HepG2 (cell line): ENCODE measurements at regions not wholly inside any gene's neighbourhood (a gene's known extent, or its start where the extent isn't known, plus 50 kb on each side); places are given as distances from the start of the nearest gene placed in this dataset.

Experiments
- ATAC-seq: fragments of 200-7000 bp; cut with Tn5 transposase; 3 replicates; pipeline ENCODE4 v1.9.1; 2020; ENCODE audit warnings: mild to moderate bottlenecking, moderate library complexity
- BruUV-seq: library from RNA; stranded (reverse); fragments of 400-500 nt; replicated peaks from 2 replicates; lab custom pipeline; 2021; lab: Mats Ljungman, UMichigan
- CTCF ChIA-PET: fragments of 300-600 bp; formaldehyde crosslinking; extraction: SDS; loops from one replicate; lab custom pipeline; 2021; ENCODE audit warnings: low total read pairs, inconsistent platforms, low intra/inter-chr PET ratio; lab: Yijun Ruan, JAX
- POLR2A ChIA-PET: fragments of 350-600 bp; sonication (Branson Sonifier 250); formaldehyde crosslinking; loops from one replicate; lab custom pipeline; 2020; ENCODE audit warnings: antibody characterized with exemption, inconsistent platforms; lab: Yijun Ruan, JAX
- DNase-seq: peaks from one replicate; pipeline ENCODE4 v3.0.0-alpha.2; 2015; ENCODE audit warnings: low spot score
- FAIRE-seq: peaks from 3 replicates; lab custom pipeline; 2011; peaks lifted over from hg19 to GRCh38; lab: Jason Lieb, UNC
- H2AFZ ChIP-seq: one replicate; pipeline ENCODE4 v1.6.1; 2011; ENCODE audit warnings: low read length, inconsistent platforms
- H3K27ac ChIP-seq: fragments of 300-600 bp; 3 replicates; pipeline ENCODE4 v1.8.0; 2011; ENCODE audit warnings: mixed run types, mild to moderate bottlenecking, mixed read lengths, low read length, inconsistent platforms; ENCODE audit not compliant: insufficient read depth; ENCODE audit errors: extremely low read length
- H3K27me3 ChIP-seq, 2 experiments: fragments of 200-600 bp in 1 of 2; 2 replicates in 1 of 2; 3 replicates in 1 of 2; pipeline versions ENCODE4 v1.6.0 to v1.8.0; 2011; ENCODE audit warnings: low read length in 2 of 2, mild to moderate bottlenecking in 2 of 2, moderate library complexity in 2 of 2, inconsistent platforms in 1 of 2; ENCODE audit not compliant: insufficient read depth in 2 of 2, control insufficient read depth in 1 of 2
- H3K36me3 ChIP-seq, 2 experiments: fragments of 200-600 bp in 1 of 2; replicated peaks in 1 of 2; 2 replicates in 1 of 2; 3 replicates in 1 of 2; pipeline versions ENCODE4 v1.5.1 to v1.8.0; 2011; ENCODE audit warnings: low read length in 2 of 2, inconsistent platforms in 1 of 2; ENCODE audit not compliant: insufficient read depth in 2 of 2, control insufficient read depth in 1 of 2
- H3K4me1 ChIP-seq: 2 replicates; pipeline ENCODE4 v1.5.1; 2012; ENCODE audit warnings: low read length, inconsistent platforms; ENCODE audit not compliant: insufficient read depth
- H3K4me2 ChIP-seq: 2 replicates; pipeline ENCODE4 v1.6.0; 2011; ENCODE audit warnings: low read depth, low read length, inconsistent platforms
- H3K4me3 ChIP-seq, 3 experiments: fragments of 200-600 bp in 1 of 3; sonication (generic), shearing (Covaris generic) in 1 of 3; replicated peaks in 1 of 3; 2 replicates each; pipeline ENCODE4 v1.5.1; 2011 to 2016; ENCODE audit warnings: low read length in 3 of 3, inconsistent platforms in 2 of 3, low read depth in 2 of 3, mild to moderate bottlenecking in 2 of 3, control low read depth in 1 of 3, mixed read lengths in 1 of 3; ENCODE audit not compliant: insufficient read depth in 1 of 3
- H3K79me2 ChIP-seq: one replicate; pipeline ENCODE4 v1.6.1; 2011; ENCODE audit warnings: low read length, inconsistent platforms; ENCODE audit not compliant: insufficient read depth
- H3K9ac ChIP-seq: 2 replicates; pipeline ENCODE4 v1.6.0; 2011; ENCODE audit warnings: mild to moderate bottlenecking, low read depth, low read length, inconsistent platforms; ENCODE audit not compliant: insufficient read depth
- H3K9me3 ChIP-seq: 2 replicates; pipeline ENCODE4 v1.5.1; 2012; ENCODE audit warnings: mild to moderate bottlenecking, low read length
- H4K20me1 ChIP-seq: 2 replicates; pipeline ENCODE4 v1.6.0; 2011; ENCODE audit warnings: inconsistent platforms, mild to moderate bottlenecking, low read length, moderate library complexity; ENCODE audit not compliant: insufficient read depth
- CENPBD1 ChIP-seq: sonication (generic); formaldehyde crosslinking; IDR thresholded peaks from 2 replicates; pipeline ENCODE4 v1.8.0; 2022; ENCODE audit warnings: missing genetic modification reagents, low read depth, mild to moderate bottlenecking, borderline replicate concordance
- DR1 ChIP-seq: sonication (generic); formaldehyde crosslinking; IDR thresholded peaks from 2 replicates; pipeline ENCODE4 v1.8.0; 2021; ENCODE audit warnings: mild to moderate bottlenecking, missing genetic modification reagents, inconsistent platforms
- KLF9 ChIP-seq: IDR thresholded peaks from 2 replicates; pipeline ENCODE4 v1.6.1; 2016; ENCODE audit warnings: low read depth
- LCORL ChIP-seq, 2 experiments: fragments of 450-650 bp in 1 of 2; sonication (generic) in 1 of 2; formaldehyde crosslinking in 1 of 2; IDR thresholded peaks; 2 replicates each; pipeline versions ENCODE4 v1.5.0 to v1.6.1; 2017 to 2020; ENCODE audit warnings: antibody characterized with exemption in 1 of 2, missing genetic modification reagents in 1 of 2
- MATR3 ChIP-seq: sonication (generic); formaldehyde crosslinking; IDR thresholded peaks from 2 replicates; pipeline ENCODE4 v1.4.0; 2020; ENCODE audit warnings: missing genetic modification reagents
- MXD4 ChIP-seq: IDR thresholded peaks from 2 replicates; pipeline ENCODE4 v1.6.1; 2016; ENCODE audit warnings: mild to moderate bottlenecking, missing biosample characterization, missing genetic modification reagents
- NRL ChIP-seq: sonication (generic); formaldehyde crosslinking; IDR thresholded peaks from 2 replicates; pipeline ENCODE4 v1.5.0; 2020; ENCODE audit warnings: missing genetic modification reagents, mild to moderate bottlenecking, moderate library complexity, borderline replicate concordance
- POLR2G ChIP-seq: fragments of 200-400 bp; formaldehyde crosslinking; IDR thresholded peaks from 2 replicates; pipeline ENCODE4 v1.6.1; 2018; ENCODE audit warnings: mild to moderate bottlenecking, low read depth, low read length, moderate library complexity
- SOX6 ChIP-seq, 2 experiments: fragments of 450-650 bp in 1 of 2; sonication (generic) in 1 of 2; formaldehyde crosslinking in 1 of 2; IDR thresholded peaks; 2 replicates each; pipeline versions ENCODE4 v1.4.0 to v1.6.1; 2017 to 2020; ENCODE audit warnings: antibody characterized with exemption in 1 of 2, mild to moderate bottlenecking in 1 of 2, missing genetic modification reagents in 1 of 2
- TARDBP ChIP-seq: sonication (generic); formaldehyde crosslinking; IDR thresholded peaks from 2 replicates; pipeline ENCODE4 v1.8.0; 2022; ENCODE audit warnings: mild to moderate bottlenecking, missing genetic modification reagents
- TMF1 ChIP-seq: sonication (generic); formaldehyde crosslinking; IDR thresholded peaks from 2 replicates; pipeline ENCODE4 v1.8.1; 2022; ENCODE audit warnings: low read depth, missing genetic modification reagents
- YEATS4 ChIP-seq: sonication (generic); formaldehyde crosslinking; IDR thresholded peaks from 2 replicates; pipeline ENCODE4 v1.4.0; 2020; ENCODE audit warnings: missing genetic modification reagents, borderline replicate concordance
- ZNF343 ChIP-seq: sonication (generic); formaldehyde crosslinking; IDR thresholded peaks from 2 replicates; pipeline ENCODE4 v1.4.0; 2020; ENCODE audit warnings: mild to moderate bottlenecking, missing genetic modification reagents
- ZNF484 ChIP-seq: sonication (generic); formaldehyde crosslinking; IDR thresholded peaks from 2 replicates; pipeline ENCODE4 v1.5.1; 2020; ENCODE audit warnings: mild to moderate bottlenecking, low read depth, missing genetic modification reagents, borderline replicate concordance
- ZSCAN21 ChIP-seq: sonication (generic); formaldehyde crosslinking; IDR thresholded peaks from 2 replicates; pipeline ENCODE4 v1.8.0; 2022; ENCODE audit warnings: mild to moderate bottlenecking, missing genetic modification reagents, moderate library complexity, borderline replicate concordance
- WGBS: methylation state at CpG from one replicate; pipeline ENCODE4 v1.1.6; 2017; ENCODE audit warnings: low lambda C conversion rate; 5-methylcytosine and 5-hydroxymethylcytosine counted together
- in situ Hi-C: cut with HindIII; loops from 2 replicates; pipeline ENCODE4 v1.10.0; 2017; ENCODE audit warnings: low pct_unique_long_range_greater_than_20kb; ENCODE audit not compliant: extremely low pct_ligation_motif_present
- intact Hi-C: fragments of 100-400 bp; cut with micrococcal nuclease; formaldehyde crosslinking; loops from one replicate; pipeline ENCODE4 v1.10.0; 2022; ENCODE audit not compliant: unreplicated experiment
- TF ChIP-seq, protein P1 (sequence below): sonication (generic); formaldehyde crosslinking; IDR thresholded peaks from 2 replicates; pipeline ENCODE4 v1.8.1; 2023; ENCODE audit warnings: mild to moderate bottlenecking, missing genetic modification reagents
- TF ChIP-seq, protein P2 (sequence below): sonication (generic); formaldehyde crosslinking; IDR thresholded peaks from 2 replicates; pipeline ENCODE4 v1.5.1; 2020; ENCODE audit warnings: mild to moderate bottlenecking, moderate library complexity, missing genetic modification reagents

DNA sequence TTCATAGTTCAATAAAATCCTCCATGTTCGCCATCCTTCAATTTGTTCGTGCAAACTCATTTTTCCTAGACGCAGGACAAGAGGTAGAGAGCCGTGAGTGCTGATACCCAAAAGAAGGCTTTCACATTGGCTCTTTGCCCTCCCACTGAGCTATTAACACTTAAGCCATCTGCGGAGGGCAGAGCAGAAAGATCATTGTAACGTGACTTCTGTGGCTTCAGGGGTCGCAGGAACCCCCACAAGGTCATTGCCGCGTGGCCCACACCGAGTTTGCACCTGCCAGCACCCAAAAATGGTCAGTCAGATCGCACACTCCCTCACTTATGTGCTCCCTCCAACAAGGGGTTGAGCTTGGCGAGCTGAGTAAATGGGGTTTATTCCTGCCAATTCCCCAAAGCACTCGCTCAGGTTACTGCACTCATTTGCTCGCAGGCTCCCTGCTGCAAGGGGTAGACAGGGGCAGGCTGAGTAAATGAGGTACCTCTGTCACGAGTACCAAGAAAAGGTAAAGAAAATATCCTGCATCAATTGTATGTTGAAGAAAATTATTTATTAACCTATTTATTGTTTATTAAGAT is 144.1 kb downstream of the PRR20E start:
- no TSS peak for BruUV-seq
- no peak overlapping the region for H3K9ac ChIP-seq
- FAIRE-seq (no peak), ATAC-seq (no peak), DNase-seq (no peak)
- no peaks in the 10 kb centered on the region for H3K4me1 ChIP-seq
- in situ Hi-C loops, result no loop called here
- no peaks in the 10 kb centered on the region for H3K36me3 ChIP-seq
- H3K9me3 ChIP-seq, result no peaks in the 10 kb centered on the region
- ChIA-PET CTCF (no interaction called here), POLR2A (no interaction called here)
- 22% methylated on average over 10 of the region's 15 CpGs for WGBS
- no peak overlapping the region for H2AFZ ChIP-seq
- H3K4me2 ChIP-seq, result no peak overlapping the region
- no peak for TF ChIP-seq YEATS4 (CRISPR knock-in tag)
- TF ChIP-seq, protein P1, sequence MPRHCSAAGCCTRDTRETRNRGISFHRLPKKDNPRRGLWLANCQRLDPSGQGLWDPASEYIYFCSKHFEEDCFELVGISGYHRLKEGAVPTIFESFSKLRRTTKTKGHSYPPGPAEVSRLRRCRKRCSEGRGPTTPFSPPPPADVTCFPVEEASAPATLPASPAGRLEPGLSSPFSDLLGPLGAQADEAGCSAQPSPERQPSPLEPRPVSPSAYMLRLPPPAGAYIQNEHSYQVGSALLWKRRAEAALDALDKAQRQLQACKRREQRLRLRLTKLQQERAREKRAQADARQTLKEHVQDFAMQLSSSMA (CRISPR knock-in tag), result no peak
- TF ChIP-seq ZNF484, result no peak
- no peak for TF ChIP-seq MATR3 (CRISPR knock-in tag)
- no peak for TF ChIP-seq ZNF343 (CRISPR knock-in tag)
- no peak for TF ChIP-seq SOX6 (IDR thresholded peaks at IDR 0.05)
- TF ChIP-seq SOX6 (CRISPR knock-in tag; IDR thresholded peaks at IDR 0.05), result no peak
- no peak for TF ChIP-seq NRL
- H3K27me3 ChIP-seq, result no peaks in the 10 kb centered on the region
- H4K20me1 ChIP-seq, result no peaks in the 10 kb centered on the region
- intact Hi-C loops, result no loop called here
- no peak overlapping the region for H3K4me3 ChIP-seq
- no peak overlapping the region for H3K27ac ChIP-seq
- H3K79me2 ChIP-seq, result no peaks in the 10 kb centered on the region

GRCh38 chr13:57314897-57315520 is 148.0 kb downstream of the PRR20E start:
- ChIA-PET POLR2A (no interaction called here), CTCF (no interaction called here)
- DNase-seq (no peak), FAIRE-seq (no peak), ATAC-seq (no peak)
- Histone ChIP-seq H3K4me3 (no peak overlapping the region), H3K27ac (no peak overlapping the region), H3K9ac (no peak overlapping the region), H3K4me1 (no peaks in the 10 kb centered on the region), H2AFZ (no peak overlapping the region), H3K27me3 (no peaks in the 10 kb centered on the region), H3K9me3 (no peaks in the 10 kb centered on the region), H3K79me2 (no peaks in the 10 kb centered on the region), H3K4me2 (no peak overlapping the region), H3K36me3 (no peaks in the 10 kb centered on the region), H4K20me1 (no peaks in the 10 kb centered on the region)
- in situ Hi-C loops (no loop called here), intact Hi-C loops (no loop called here)
- 0% methylated on average over 1 of the region's 6 CpGs for WGBS
- no TSS peak for BruUV-seq
- TF ChIP-seq MXD4 (CRISPR knock-in tag) (no peak), TMF1 (CRISPR knock-in tag) (no peak), KLF9 (no peak), TARDBP (no peak), DR1 (CRISPR knock-in tag) (no peak), CENPBD1 (CRISPR knock-in tag) (no peak), POLR2G (no peak), ZSCAN21 (CRISPR knock-in tag) (no peak), LCORL (IDR thresholded peaks at IDR 0.05) (no peak), LCORL (CRISPR knock-in tag; IDR thresholded peaks at IDR 0.05) (no peak)
- TF ChIP-seq, protein P2, sequence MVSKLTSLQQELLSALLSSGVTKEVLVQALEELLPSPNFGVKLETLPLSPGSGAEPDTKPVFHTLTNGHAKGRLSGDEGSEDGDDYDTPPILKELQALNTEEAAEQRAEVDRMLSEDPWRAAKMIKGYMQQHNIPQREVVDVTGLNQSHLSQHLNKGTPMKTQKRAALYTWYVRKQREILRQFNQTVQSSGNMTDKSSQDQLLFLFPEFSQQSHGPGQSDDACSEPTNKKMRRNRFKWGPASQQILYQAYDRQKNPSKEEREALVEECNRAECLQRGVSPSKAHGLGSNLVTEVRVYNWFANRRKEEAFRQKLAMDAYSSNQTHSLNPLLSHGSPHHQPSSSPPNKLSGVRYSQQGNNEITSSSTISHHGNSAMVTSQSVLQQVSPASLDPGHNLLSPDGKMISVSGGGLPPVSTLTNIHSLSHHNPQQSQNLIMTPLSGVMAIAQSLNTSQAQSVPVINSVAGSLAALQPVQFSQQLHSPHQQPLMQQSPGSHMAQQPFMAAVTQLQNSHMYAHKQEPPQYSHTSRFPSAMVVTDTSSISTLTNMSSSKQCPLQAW (CRISPR knock-in tag), result no peak
